Endothelial cell of umbilical vein (primary cell): ENCODE measurements at regions not wholly inside any gene's neighbourhood (a gene's known extent, or its start where the extent isn't known, plus 50 kb on each side); places are given as distances from the start of the nearest gene placed in this dataset.

Source experiments
- BruUV-seq: library from RNA; stranded (reverse); fragments of 400-500 nt; replicated peaks from 2 replicates; lab custom pipeline; 2021; lab: Mats Ljungman, UMichigan
- CTCF ChIA-PET: fragments of 300-600, 350-600 bp; sonication (Branson Sonifier 250); formaldehyde crosslinking; loops from one replicate; lab custom pipeline; 2021; ENCODE audit warnings: antibody characterized with exemption, inconsistent platforms; lab: Charles Lee
- POLR2A ChIA-PET: fragments of 300-600, 350-600 bp; sonication (Branson Sonifier 250); formaldehyde crosslinking; loops from one replicate; lab custom pipeline; 2021; ENCODE audit warnings: antibody characterized with exemption, inconsistent platforms; lab: Charles Lee
- DNase-seq: peaks from one replicate; pipeline ENCODE4 v3.0.0-alpha.2; 2011; ENCODE audit warnings: low read depth, low spot score
- FAIRE-seq: peaks from 2 replicates; lab custom pipeline; 2011; peaks lifted over from hg19 to GRCh38; lab: Jason Lieb, UNC
- H2AFZ ChIP-seq: 2 replicates; pipeline ENCODE4 v1.6.0; 2012; ENCODE audit warnings: low read depth, low read length, control low read depth, inconsistent platforms
- H3K27ac ChIP-seq: 2 replicates; pipeline ENCODE4 v1.5.1; 2011; ENCODE audit warnings: low read depth, mild to moderate bottlenecking, control low read depth, low read length, moderate library complexity; ENCODE audit not compliant: insufficient read depth
- H3K27me3 ChIP-seq, 2 experiments: 2 replicates each; pipeline versions ENCODE4 v1.6.0 to v1.6.1; 2011; ENCODE audit warnings: low read length in 2 of 2, mixed read lengths in 1 of 2; ENCODE audit not compliant: control insufficient read depth in 2 of 2, insufficient read depth in 2 of 2
- H3K36me3 ChIP-seq, 2 experiments: 2 replicates in 1 of 2; 3 replicates in 1 of 2; pipeline ENCODE4 v1.5.1; 2011; ENCODE audit warnings: low read length in 2 of 2, mild to moderate bottlenecking in 1 of 2, moderate library complexity in 1 of 2; ENCODE audit not compliant: control insufficient read depth in 2 of 2, insufficient read depth in 2 of 2; ENCODE audit errors: extremely low read depth in 1 of 2
- H3K4me1 ChIP-seq: 3 replicates; pipeline ENCODE4 v1.5.1; 2011; ENCODE audit warnings: mild to moderate bottlenecking, low read length; ENCODE audit not compliant: control insufficient read depth, insufficient read depth; ENCODE audit errors: extremely low read depth
- H3K4me2 ChIP-seq: 2 replicates; pipeline ENCODE4 v1.6.1; 2011; ENCODE audit warnings: low read length, control low read depth, mixed read lengths; ENCODE audit not compliant: insufficient read depth
- H3K4me3 ChIP-seq, 3 experiments: fragments of 200-600 bp in 1 of 3; sonication (generic), shearing (Covaris generic) in 1 of 3; replicated peaks in 1 of 3; 2 replicates each; pipeline ENCODE4 v1.5.1; 2011 to 2016; ENCODE audit warnings: control low read depth in 3 of 3, low read length in 3 of 3, mild to moderate bottlenecking in 2 of 3, inconsistent platforms in 1 of 3, low read depth in 1 of 3, moderate library complexity in 1 of 3; ENCODE audit not compliant: insufficient read depth in 1 of 3
- H3K79me2 ChIP-seq: 2 replicates; pipeline ENCODE4 v1.6.0; 2012; ENCODE audit warnings: low read length, inconsistent platforms; ENCODE audit not compliant: control insufficient read depth, insufficient read depth
- H3K9ac ChIP-seq: replicated peaks from 2 replicates; pipeline ENCODE3; 2011; ENCODE audit warnings: low read length, control low read depth; ENCODE audit not compliant: insufficient read depth; ENCODE audit errors: extremely low read depth
- H3K9me1 ChIP-seq: replicated peaks from 3 replicates; pipeline ENCODE4 v1.6.0; 2011; ENCODE audit warnings: mild to moderate bottlenecking, low read length; ENCODE audit not compliant: control insufficient read depth, insufficient read depth; ENCODE audit errors: extremely low read depth
- H3K9me3 ChIP-seq: replicated peaks from 2 replicates; pipeline ENCODE4 v1.5.1; 2012; ENCODE audit warnings: low read length, inconsistent platforms; ENCODE audit not compliant: control insufficient read depth, insufficient read depth
- H4K20me1 ChIP-seq: replicated peaks from 2 replicates; pipeline ENCODE3; 2011; ENCODE audit warnings: mild to moderate bottlenecking, low read length; ENCODE audit not compliant: control insufficient read depth, insufficient read depth; ENCODE audit errors: extremely low read depth
- EZH2 ChIP-seq: IDR thresholded peaks from 2 replicates; pipeline ENCODE4 v1.6.1; 2012; ENCODE audit warnings: borderline replicate concordance, low read depth, mild to moderate bottlenecking, moderate library complexity, low read length, inconsistent platforms; ENCODE audit not compliant: severe bottlenecking
- JUN ChIP-seq: IDR thresholded peaks from 2 replicates; pipeline ENCODE4 v1.6.1; 2011; ENCODE audit warnings: borderline replicate concordance, low read depth; ENCODE audit not compliant: insufficient read length, insufficient read depth
- MYC ChIP-seq: IDR thresholded peaks from one replicate; pipeline ENCODE4 v1.6.1; 2011; ENCODE audit warnings: mild to moderate bottlenecking, low read depth, low read length
- POLR2A ChIP-seq: IDR thresholded peaks from 2 replicates; pipeline ENCODE4 v1.6.1; 2012; ENCODE audit warnings: low read depth, mild to moderate bottlenecking, control low read depth, low read length
- POLR2AphosphoS5 ChIP-seq: IDR thresholded peaks from 2 replicates; pipeline ENCODE4 v1.6.1; 2012; ENCODE audit warnings: low read depth, mild to moderate bottlenecking, control low read depth, low read length, moderate library complexity; ENCODE audit not compliant: insufficient read depth
- dilution Hi-C: fragments of 300-500 bp; cut with MboI; formaldehyde crosslinking; loops from one replicate; pipeline ENCODE4 v1.15.0; 2019; ENCODE audit warnings: low sequenced_read_pairs; ENCODE audit not compliant: extremely low pct_ligation_motif_present
- intact Hi-C: fragments of 100-400 bp; cut with micrococcal nuclease; formaldehyde crosslinking; loops from one replicate; pipeline ENCODE4 v1.10.0; 2022
- TF ChIP-seq, protein P1 (sequence below): IDR thresholded peaks from 2 replicates; pipeline ENCODE4 v1.6.1; 2011; ENCODE audit not compliant: insufficient read depth, insufficient read length
- TF ChIP-seq, protein P2 (sequence below), 2 donors: IDR thresholded peaks; 1 replicate in 1 of 2; 2 replicates in 1 of 2; pipeline ENCODE4 v1.5.1; 2011; ENCODE audit warnings: low read length in 2 of 2, mild to moderate bottlenecking in 2 of 2, moderate library complexity in 2 of 2, control low read depth in 1 of 2, inconsistent platforms in 1 of 2, low read depth in 1 of 2; ENCODE audit not compliant: insufficient read depth in 1 of 2; ENCODE audit errors: extremely low read depth in 1 of 2

DNA sequence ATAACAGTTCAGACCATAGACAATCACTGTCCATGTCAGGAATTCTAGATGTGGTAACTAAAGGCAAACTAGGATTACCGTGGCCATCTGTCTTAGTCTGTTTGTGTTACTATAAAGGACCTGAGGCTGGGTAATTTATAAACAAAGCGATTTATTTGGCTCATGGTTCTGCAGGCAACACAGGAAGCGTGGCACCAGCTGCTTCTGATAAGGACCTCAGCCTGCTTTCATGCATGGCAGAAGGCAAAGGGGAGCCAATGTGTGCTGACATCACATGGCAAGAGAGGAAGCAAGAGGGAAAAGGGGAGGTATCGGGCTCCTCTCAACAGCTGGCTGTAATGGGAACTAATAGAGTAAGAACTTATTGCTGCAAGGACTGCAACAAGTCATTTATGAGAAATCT is 376.7 kb downstream of the GPM6A start:
- DNase-seq = no peak
- FAIRE-seq = no peak
- no peaks in the 10 kb centered on the region for H3K9me1 ChIP-seq
- H3K4me2 ChIP-seq = no peak overlapping the region
- intact Hi-C loops (no loop called here), dilution Hi-C loops (no loop called here)
- no peak overlapping the region for H3K9ac ChIP-seq
- H2AFZ ChIP-seq = no peak overlapping the region
- no peaks in the 10 kb centered on the region for H3K27me3 ChIP-seq
- ChIA-PET CTCF (no interaction called here), POLR2A (no interaction called here)
- TF ChIP-seq MYC (no peak), EZH2 (no peak), JUN (no peak), POLR2AphosphoS5 (no peak), POLR2A (no peak)
- TF ChIP-seq, protein P1, sequence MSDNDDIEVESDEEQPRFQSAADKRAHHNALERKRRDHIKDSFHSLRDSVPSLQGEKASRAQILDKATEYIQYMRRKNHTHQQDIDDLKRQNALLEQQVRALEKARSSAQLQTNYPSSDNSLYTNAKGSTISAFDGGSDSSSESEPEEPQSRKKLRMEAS = no peak
- TF ChIP-seq, protein P2, sequence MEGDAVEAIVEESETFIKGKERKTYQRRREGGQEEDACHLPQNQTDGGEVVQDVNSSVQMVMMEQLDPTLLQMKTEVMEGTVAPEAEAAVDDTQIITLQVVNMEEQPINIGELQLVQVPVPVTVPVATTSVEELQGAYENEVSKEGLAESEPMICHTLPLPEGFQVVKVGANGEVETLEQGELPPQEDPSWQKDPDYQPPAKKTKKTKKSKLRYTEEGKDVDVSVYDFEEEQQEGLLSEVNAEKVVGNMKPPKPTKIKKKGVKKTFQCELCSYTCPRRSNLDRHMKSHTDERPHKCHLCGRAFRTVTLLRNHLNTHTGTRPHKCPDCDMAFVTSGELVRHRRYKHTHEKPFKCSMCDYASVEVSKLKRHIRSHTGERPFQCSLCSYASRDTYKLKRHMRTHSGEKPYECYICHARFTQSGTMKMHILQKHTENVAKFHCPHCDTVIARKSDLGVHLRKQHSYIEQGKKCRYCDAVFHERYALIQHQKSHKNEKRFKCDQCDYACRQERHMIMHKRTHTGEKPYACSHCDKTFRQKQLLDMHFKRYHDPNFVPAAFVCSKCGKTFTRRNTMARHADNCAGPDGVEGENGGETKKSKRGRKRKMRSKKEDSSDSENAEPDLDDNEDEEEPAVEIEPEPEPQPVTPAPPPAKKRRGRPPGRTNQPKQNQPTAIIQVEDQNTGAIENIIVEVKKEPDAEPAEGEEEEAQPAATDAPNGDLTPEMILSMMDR (IDR thresholded peaks at IDR 0.05; ENCODE audit: extremely low read depth in 1 of 2, insufficient read depth in 1 of 2, low read depth in 1 of 2, low read length in 2 of 2) = no peak
- no peaks in the 10 kb centered on the region for H3K36me3 ChIP-seq
- no peaks in the 10 kb centered on the region for H4K20me1 ChIP-seq
- H3K4me1 ChIP-seq = no peaks in the 10 kb centered on the region
- no peak overlapping the region for H3K4me3 ChIP-seq
- peaks cover 5% of the 10 kb centered on the region for H3K9me3 ChIP-seq
- no peaks in the 10 kb centered on the region for H3K79me2 ChIP-seq
- no peak overlapping the region for H3K27ac ChIP-seq
- no TSS peak for BruUV-seq
